ENCODE measurements at regions not wholly inside any gene's neighbourhood (a gene's known extent, or its start where the extent isn't known, plus 50 kb on each side); places are given as distances from the start of the nearest gene placed in this dataset.
"Not testable (repeated sequence)": the region's sequence is repeated elsewhere in the genome, so short reads cannot be mapped to it uniquely, and the experiment has no call there.

GRCh38 chr3:4224331-4224730, 78.8 kb upstream of the SETMAR start:
- no peak for DNase-seq

- no peak for DNase-seq
Observed at GRCh38 chr3:4225005-4225471, 78.1 kb upstream of the SETMAR start.

- no peak for DNase-seq
Observed at GRCh38 chr3:4228295-4228694, 74.9 kb upstream of the SETMAR start.

GRCh38 chr3:4231041-4231440, 72.1 kb upstream of the SETMAR start:
- DNase-seq, result no peak

GRCh38 chr3:4232798-4233197, 70.4 kb upstream of the SETMAR start:
- no peak for DNase-seq

GRCh38 chr3:4233488-4233887, 69.7 kb upstream of the SETMAR start:
- no peak for DNase-seq

- DNase-seq, result no peak
Observed at GRCh38 chr3:4234889-4235288, 68.3 kb upstream of the SETMAR start.

- no peak for DNase-seq
Observed at GRCh38 chr3:4235690-4236089, 67.5 kb upstream of the SETMAR start.

- no peak for DNase-seq
Observed at GRCh38 chr3:4241595-4242170, 61.5 kb upstream of the SETMAR start.

- no peak for DNase-seq
Observed at GRCh38 chr3:4245671-4246070, 57.5 kb upstream of the SETMAR start.

- no peak for DNase-seq
Observed at GRCh38 chr3:4247391-4247790, 55.8 kb upstream of the SETMAR start.

GRCh38 chr3:4250064-4250463, 53.1 kb upstream of the SETMAR start:
- DNase-seq, result no peak

GRCh38 chr3:4251412-4251811, 51.8 kb upstream of the SETMAR start:
- no peak for DNase-seq

- not testable (repeated sequence) for DNase-seq
Observed at GRCh38 chr3:4253072-4253832, 49.9 kb upstream of the SETMAR start.

Data from C1 segment of cervical spinal cord (tissue), 14 donors.